CD4-positive, alpha-beta T cell (primary cell): ENCODE measurements at regions not wholly inside any gene's neighbourhood (a gene's known extent, or its start where the extent isn't known, plus 50 kb on each side); places are given as distances from the start of the nearest gene placed in this dataset.

ENCODE experiments used
- ATAC-seq: fragments of 200-7000 bp; cut with Tn5 transposase; one replicate; pipeline ENCODE4 v1.10.0; 2022; ENCODE audit warnings: mild to moderate bottlenecking; ENCODE audit not compliant: poor library complexity
- CTCF ChIA-PET: fragments of 350-600 bp; sonication (Branson Sonifier 250); formaldehyde crosslinking; loops from one replicate; lab custom pipeline; 2021; ENCODE audit warnings: antibody characterized with exemption, inconsistent platforms; lab: Charles Lee
- POLR2A ChIA-PET: fragments of 350-600 bp; sonication (Branson Sonifier 250); formaldehyde crosslinking; loops from one replicate; lab custom pipeline; 2021; ENCODE audit warnings: antibody characterized with exemption, inconsistent platforms; lab: Charles Lee
- DNase-seq, 14 experiments: peaks; one replicate each; pipeline ENCODE4 v3.0.0-alpha.2; 2013 to 2020; ENCODE audit warnings: mixed read lengths in 2 of 14
- H3K27ac ChIP-seq, 2 donors: one replicate each; pipeline versions ENCODE4 v1.5.1 to v1.7.0; 2013; ENCODE audit warnings: low read length in 2 of 2, low read depth in 1 of 2, mild to moderate bottlenecking in 1 of 2
- H3K27me3 ChIP-seq, 2 experiments: 1 replicate in 1 of 2; 2 replicates in 1 of 2; pipeline versions ENCODE4 v1.6.1 to v1.7.0; 2013; ENCODE audit warnings: low read length in 2 of 2, control low read depth in 1 of 2, mild to moderate bottlenecking in 1 of 2, moderate library complexity in 1 of 2; ENCODE audit not compliant: insufficient read depth in 2 of 2, control insufficient read depth in 1 of 2
- H3K36me3 ChIP-seq: one replicate; pipeline ENCODE4 v1.6.1; 2013; ENCODE audit warnings: low read length, control low read depth; ENCODE audit not compliant: insufficient read depth
- H3K4me1 ChIP-seq: one replicate; pipeline ENCODE4 v1.6.1; 2013; ENCODE audit warnings: low read length, control low read depth; ENCODE audit not compliant: insufficient read depth
- H3K4me3 ChIP-seq: one replicate; pipeline ENCODE4 v1.5.1; 2013; ENCODE audit warnings: mild to moderate bottlenecking, low read length, moderate library complexity
- H3K9me3 ChIP-seq, 2 experiments: 1 replicate in 1 of 2; 2 replicates in 1 of 2; pipeline versions ENCODE4 v1.6.1 to v1.7.0; 2013; ENCODE audit warnings: low read length in 2 of 2, mild to moderate bottlenecking in 2 of 2, control low read depth in 1 of 2, moderate library complexity in 1 of 2; ENCODE audit not compliant: control insufficient read depth in 1 of 2, insufficient read depth in 1 of 2
- H3K27ac Mint-ChIP-seq: one replicate; pipeline ENCODE4 v1.8.0; 2020; ENCODE audit warnings: mixed read lengths
- H3K27me3 Mint-ChIP-seq: one replicate; pipeline ENCODE4 v1.8.0; 2021; ENCODE audit warnings: mixed read lengths
- H3K36me3 Mint-ChIP-seq: one replicate; pipeline ENCODE4 v1.8.0; 2021; ENCODE audit warnings: low read depth, mixed read lengths
- H3K4me1 Mint-ChIP-seq: one replicate; pipeline ENCODE4 v1.8.0; 2021; ENCODE audit warnings: low read depth, mixed read lengths
- H3K4me3 Mint-ChIP-seq: one replicate; pipeline ENCODE4 v1.8.0; 2020; ENCODE audit warnings: mild to moderate bottlenecking, mixed read lengths
- H3K9me3 Mint-ChIP-seq: one replicate; pipeline ENCODE4 v1.8.0; 2020; ENCODE audit warnings: mixed read lengths
- intact Hi-C, 2 experiments: fragments of 100-400 bp; cut with DNase I in 1 of 2; cut with micrococcal nuclease in 1 of 2; formaldehyde crosslinking; loops; one replicate each; pipeline versions ENCODE4 v1.15.1 to v1.9.0; 2023 to 2025; cut with DNase I, micrococcal nuclease
- TF ChIP-seq, protein P1 (sequence below): fragments of 200-600 bp; IDR thresholded peaks from one replicate; pipeline ENCODE4 v1.8.0; 2022; ENCODE audit warnings: antibody characterized with exemption, mild to moderate bottlenecking

DNA sequence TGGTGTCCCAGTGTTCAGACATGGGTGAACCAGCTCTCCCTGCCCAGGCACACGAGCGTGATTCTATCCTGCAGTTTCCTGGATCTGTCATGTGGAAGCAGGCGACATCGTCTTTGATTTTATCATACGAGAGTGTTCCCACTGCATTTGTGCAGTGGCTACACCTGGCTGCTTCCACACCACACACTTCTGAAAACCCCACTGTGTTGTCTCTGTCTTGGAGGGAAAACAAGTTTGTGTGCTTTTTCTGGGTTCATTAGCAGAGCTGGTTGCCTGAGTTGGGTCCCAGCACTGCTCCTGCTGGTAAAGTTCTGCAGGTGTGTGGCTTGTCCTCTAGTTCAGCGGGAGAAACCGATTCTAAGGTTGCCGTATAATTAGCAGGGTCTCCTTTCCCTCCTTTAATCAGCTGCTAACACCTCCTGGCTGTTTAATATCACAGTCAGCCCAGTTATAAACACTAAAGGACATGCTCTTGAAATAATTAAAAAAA is 58.5 kb upstream of the TWIST2 start:
- Histone ChIP-seq H3K4me1 (peaks cover 2% of the 10 kb centered on the region), H3K36me3 (no peaks in the 10 kb centered on the region), H3K9me3 (no peaks in the 10 kb centered on the region), H3K4me3 (no peak overlapping the region), H3K27ac (no peak overlapping the region), H3K27me3 (no peaks in the 10 kb centered on the region)
- peaks cover 13% of the 10 kb centered on the region for H3K27me3 Mint-ChIP-seq
- no peak for DNase-seq
- no peaks in the 10 kb centered on the region for H3K4me1 Mint-ChIP-seq
- ATAC-seq, result no peak
- no peaks in the 10 kb centered on the region for H3K9me3 Mint-ChIP-seq
- ChIA-PET POLR2A (no interaction called here), CTCF (no interaction called here)
- no peak overlapping the region for H3K27ac Mint-ChIP-seq
- intact Hi-C loops, result loop anchor here in 1 of 2 experiments (5.0 kb wide), 2 partner anchors 432 to 532 kb away; no protein-coding TSS in a partner anchor
- H3K36me3 Mint-ChIP-seq, result no peaks in the 10 kb centered on the region
- H3K4me3 Mint-ChIP-seq, result no peak overlapping the region
- TF ChIP-seq, protein P1, sequence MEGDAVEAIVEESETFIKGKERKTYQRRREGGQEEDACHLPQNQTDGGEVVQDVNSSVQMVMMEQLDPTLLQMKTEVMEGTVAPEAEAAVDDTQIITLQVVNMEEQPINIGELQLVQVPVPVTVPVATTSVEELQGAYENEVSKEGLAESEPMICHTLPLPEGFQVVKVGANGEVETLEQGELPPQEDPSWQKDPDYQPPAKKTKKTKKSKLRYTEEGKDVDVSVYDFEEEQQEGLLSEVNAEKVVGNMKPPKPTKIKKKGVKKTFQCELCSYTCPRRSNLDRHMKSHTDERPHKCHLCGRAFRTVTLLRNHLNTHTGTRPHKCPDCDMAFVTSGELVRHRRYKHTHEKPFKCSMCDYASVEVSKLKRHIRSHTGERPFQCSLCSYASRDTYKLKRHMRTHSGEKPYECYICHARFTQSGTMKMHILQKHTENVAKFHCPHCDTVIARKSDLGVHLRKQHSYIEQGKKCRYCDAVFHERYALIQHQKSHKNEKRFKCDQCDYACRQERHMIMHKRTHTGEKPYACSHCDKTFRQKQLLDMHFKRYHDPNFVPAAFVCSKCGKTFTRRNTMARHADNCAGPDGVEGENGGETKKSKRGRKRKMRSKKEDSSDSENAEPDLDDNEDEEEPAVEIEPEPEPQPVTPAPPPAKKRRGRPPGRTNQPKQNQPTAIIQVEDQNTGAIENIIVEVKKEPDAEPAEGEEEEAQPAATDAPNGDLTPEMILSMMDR, result no peak

DNA sequence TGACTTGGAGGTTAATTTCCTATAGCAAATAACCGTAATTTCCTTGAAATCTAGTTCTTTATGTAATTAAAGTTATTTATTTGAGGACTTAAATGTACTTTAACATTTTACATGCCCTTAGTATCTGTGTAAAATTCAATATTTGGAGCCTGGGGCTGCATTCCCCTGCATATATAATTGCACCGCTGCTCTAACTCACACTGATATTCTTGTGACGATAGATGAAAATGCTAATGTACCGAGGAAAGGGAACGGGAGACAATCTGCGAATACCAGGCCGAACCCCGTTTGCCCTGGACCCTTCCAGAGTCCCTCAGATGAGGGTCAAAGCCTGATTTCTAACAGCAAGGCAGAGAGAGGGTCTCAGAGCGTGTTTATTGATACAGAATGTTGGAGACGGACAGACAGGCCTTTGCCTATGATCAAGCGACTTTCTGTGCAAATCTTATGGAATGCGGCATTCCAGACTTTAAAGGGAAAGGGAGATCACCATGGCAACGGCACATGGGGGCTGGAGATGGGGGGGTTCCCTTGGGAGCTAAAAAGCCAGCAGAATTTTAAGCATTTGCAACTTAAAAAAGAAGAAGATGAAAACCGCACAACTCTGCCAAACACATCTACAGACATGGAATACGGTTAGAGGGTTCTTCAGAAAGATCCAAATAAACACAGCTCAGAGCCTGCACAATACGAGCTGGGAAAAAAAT is 57.6 kb upstream of the TWIST2 start:
- DNase-seq, result no peak
- TF ChIP-seq, protein P1, result no peak
- no peaks in the 10 kb centered on the region for H3K36me3 Mint-ChIP-seq

DNA sequence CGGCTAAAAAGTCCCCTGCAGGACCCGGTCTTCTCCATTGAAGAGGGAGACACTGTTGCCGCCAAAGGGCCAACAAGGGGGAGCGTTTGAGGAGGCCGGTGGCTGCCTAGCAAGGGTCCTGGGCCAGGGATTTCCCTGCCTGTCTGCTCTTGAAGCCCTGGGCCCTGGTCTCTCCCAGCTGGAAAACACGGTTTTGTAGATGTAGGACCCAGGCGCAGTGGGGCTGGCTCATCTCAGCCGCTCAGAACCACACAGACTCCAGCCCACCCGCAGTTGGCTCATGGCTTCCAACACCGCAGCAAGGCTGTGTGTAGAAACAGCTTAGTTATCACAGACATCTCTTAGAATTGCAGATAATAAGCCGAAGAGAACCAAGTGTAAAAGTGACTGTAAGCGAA is 57.1 kb upstream of the TWIST2 start:
- no peak overlapping the region for H3K4me3 Mint-ChIP-seq
- ChIA-PET POLR2A (no interaction called here), CTCF (no interaction called here)
- TF ChIP-seq, protein P1, result no peak
- H3K4me1 ChIP-seq, result no peaks in the 10 kb centered on the region
- no peaks in the 10 kb centered on the region for H3K36me3 Mint-ChIP-seq
- H3K27me3 ChIP-seq, result no peaks in the 10 kb centered on the region
- H3K9me3 Mint-ChIP-seq, result no peaks in the 10 kb centered on the region
- no peak for DNase-seq
- peaks cover 0 to 7% of the 10 kb centered on the region in 2 experiments for H3K9me3 ChIP-seq
- H3K27ac Mint-ChIP-seq, result no peak overlapping the region
- no peak for ATAC-seq
- H3K36me3 ChIP-seq, result no peaks in the 10 kb centered on the region
- peaks cover 7% of the 10 kb centered on the region for H3K27me3 Mint-ChIP-seq
- intact Hi-C loops, result no loop called here
- no peak overlapping the region for H3K27ac ChIP-seq
- no peaks in the 10 kb centered on the region for H3K4me1 Mint-ChIP-seq
- no peak overlapping the region for H3K4me3 ChIP-seq

More for the DNA sequence above, 57.6 kb upstream of the TWIST2 start:
- Mint-ChIP-seq H3K27me3 (peaks cover 7% of the 10 kb centered on the region), H3K9me3 (no peaks in the 10 kb centered on the region), H3K27ac (no peak overlapping the region), H3K4me3 (no peak overlapping the region), H3K4me1 (no peaks in the 10 kb centered on the region)
- intact Hi-C loops, result no loop called here
- CTCF ChIA-PET, result no interaction called here
- POLR2A ChIA-PET, result no interaction called here
- Histone ChIP-seq H3K36me3 (no peaks in the 10 kb centered on the region), H3K4me3 (no peak overlapping the region), H3K27ac (no peak overlapping the region), H3K4me1 (no peaks in the 10 kb centered on the region), H3K27me3 (no peaks in the 10 kb centered on the region), H3K9me3 (peaks cover 0 to 3% of the 10 kb centered on the region in 2 experiments)
- no peak for ATAC-seq
